Vagina (tissue), 2 donors: ENCODE measurements at regions not wholly inside any gene's neighbourhood (a gene's known extent, or its start where the extent isn't known, plus 50 kb on each side); places are given as distances from the start of the nearest gene placed in this dataset.

Source experiments
- POLR2A ChIP-seq, 2 donors: fragments of 450-650 bp; IDR thresholded peaks; one replicate each; pipeline ENCODE4 v1.6.1; 2017; ENCODE audit warnings: antibody characterized with exemption in 2 of 2, mild to moderate bottlenecking in 2 of 2, moderate library complexity in 2 of 2
- POLR2AphosphoS5 ChIP-seq, 2 donors: sonication (generic); formaldehyde crosslinking; IDR thresholded peaks; one replicate each; pipeline ENCODE4 v1.9.0; 2017; ENCODE audit warnings: antibody characterized with exemption in 2 of 2, mild to moderate bottlenecking in 2 of 2, low read depth in 1 of 2; ENCODE audit not compliant: insufficient read depth in 1 of 2
- TF ChIP-seq, protein P1 (sequence below), 3 experiments: fragments of 450-650 bp in 2 of 3; fragments of 200-600 bp in 1 of 3; sonication (generic) in 1 of 3; IDR thresholded peaks; one replicate each; pipeline ENCODE4 v1.5.1; 2017 to 2019; ENCODE audit warnings: antibody characterized with exemption in 3 of 3, mild to moderate bottlenecking in 2 of 3, moderate library complexity in 2 of 3

DNA sequence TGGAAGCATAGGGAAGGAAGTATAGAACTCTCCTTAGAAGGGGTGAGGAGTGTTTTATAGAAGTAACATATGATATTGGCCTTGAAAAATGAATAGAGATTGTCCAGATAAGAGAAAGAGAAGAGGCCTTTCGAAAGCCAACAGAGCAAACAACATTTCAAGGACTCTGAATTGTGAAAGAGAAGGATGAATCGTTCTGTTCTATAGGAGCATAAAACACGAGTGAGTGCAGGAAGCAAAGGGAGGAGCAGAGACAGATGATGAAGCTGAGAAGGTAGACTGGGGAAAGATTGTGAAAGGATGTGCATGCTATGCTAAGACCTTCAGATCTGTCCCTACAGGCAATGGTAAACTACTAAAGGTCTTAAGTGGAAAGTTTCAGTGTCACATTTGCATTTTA, 271.0 kb downstream of the TMEM161B start:
- TF ChIP-seq POLR2AphosphoS5 (IDR thresholded peaks at IDR 0.05; ENCODE audit: insufficient read depth in 1 of 2, low read depth in 1 of 2) (no peak), POLR2A (IDR thresholded peaks at IDR 0.05) (no peak)
- TF ChIP-seq, protein P1, sequence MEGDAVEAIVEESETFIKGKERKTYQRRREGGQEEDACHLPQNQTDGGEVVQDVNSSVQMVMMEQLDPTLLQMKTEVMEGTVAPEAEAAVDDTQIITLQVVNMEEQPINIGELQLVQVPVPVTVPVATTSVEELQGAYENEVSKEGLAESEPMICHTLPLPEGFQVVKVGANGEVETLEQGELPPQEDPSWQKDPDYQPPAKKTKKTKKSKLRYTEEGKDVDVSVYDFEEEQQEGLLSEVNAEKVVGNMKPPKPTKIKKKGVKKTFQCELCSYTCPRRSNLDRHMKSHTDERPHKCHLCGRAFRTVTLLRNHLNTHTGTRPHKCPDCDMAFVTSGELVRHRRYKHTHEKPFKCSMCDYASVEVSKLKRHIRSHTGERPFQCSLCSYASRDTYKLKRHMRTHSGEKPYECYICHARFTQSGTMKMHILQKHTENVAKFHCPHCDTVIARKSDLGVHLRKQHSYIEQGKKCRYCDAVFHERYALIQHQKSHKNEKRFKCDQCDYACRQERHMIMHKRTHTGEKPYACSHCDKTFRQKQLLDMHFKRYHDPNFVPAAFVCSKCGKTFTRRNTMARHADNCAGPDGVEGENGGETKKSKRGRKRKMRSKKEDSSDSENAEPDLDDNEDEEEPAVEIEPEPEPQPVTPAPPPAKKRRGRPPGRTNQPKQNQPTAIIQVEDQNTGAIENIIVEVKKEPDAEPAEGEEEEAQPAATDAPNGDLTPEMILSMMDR (IDR thresholded peaks at IDR 0.05) = no peak
